GM19328 (cell line): ENCODE measurements at regions not wholly inside any gene's neighbourhood (a gene's known extent, or its start where the extent isn't known, plus 50 kb on each side); places are given as distances from the start of the nearest gene placed in this dataset.

Source experiments
- ATAC-seq: cut with Tn5 transposase; IDR thresholded peaks from one replicate; pipeline ENCODE4 v1.9.1; 2021; ENCODE audit warnings: mild to moderate bottlenecking, moderate library complexity; ENCODE audit not compliant: unreplicated experiment

DNA sequence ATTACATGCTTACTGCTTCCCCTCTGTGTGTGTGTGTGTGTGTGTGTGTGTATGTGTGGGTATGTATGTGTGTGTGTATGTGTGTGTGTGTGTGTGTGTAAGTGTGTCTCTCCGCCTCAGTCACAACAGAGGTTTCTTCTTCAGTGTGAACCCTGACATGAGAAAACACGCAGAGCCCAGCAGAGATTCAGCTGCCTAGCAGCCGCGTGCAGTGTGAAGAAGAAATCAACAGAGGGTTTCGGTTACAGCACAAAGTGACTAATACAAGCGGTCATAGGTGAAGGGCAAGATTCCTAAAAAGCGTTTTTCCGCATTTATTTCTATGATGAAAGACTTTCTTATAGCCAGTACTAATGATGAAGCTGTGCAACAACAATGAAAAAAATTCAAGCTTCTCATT, 55.3 kb upstream of the ZFP42 start:
- ATAC-seq = no peak

DNA sequence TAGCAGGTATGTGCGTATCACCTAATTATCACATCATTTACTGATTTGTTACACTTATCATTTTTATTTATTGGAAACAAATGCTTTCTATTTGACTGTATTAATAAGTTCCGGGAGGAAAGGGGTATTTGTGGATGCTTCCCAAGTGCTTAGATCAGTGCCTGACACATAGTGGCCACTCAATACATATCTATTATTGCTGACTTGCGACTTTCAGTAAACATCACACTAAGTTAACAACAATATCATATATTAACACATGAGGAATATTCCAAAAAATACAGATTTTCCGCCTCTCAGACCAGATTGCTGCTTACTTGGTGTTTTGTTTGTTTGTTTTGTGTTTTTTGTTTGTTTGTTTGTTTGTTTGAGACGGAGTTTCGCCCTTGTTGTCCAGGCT, 52.6 kb upstream of the ZFP42 start:
- no peak for ATAC-seq

DNA sequence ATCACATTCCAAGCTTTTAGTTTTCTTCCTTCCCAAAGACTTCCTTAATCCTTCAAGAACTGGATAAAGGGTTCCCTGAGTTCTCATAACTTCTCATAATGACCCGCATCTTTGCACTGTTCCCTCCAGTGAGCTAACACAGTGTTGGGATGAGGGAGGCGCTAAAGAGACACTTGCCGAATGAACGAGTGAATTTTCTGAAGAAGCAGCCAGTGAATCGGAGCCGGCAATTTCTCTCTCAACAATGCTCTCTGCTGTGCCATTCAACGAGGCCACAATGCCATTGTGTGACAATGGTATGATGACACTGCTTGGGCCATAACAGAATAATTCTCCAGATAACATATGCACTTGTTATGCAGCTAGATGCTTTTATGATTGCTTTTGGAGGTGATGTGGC, 51.4 kb upstream of the ZFP42 start:
- ATAC-seq = no peak
